ENCODE measurements at regions not wholly inside any gene's neighbourhood (a gene's known extent, or its start where the extent isn't known, plus 50 kb on each side); places are given as distances from the start of the nearest gene placed in this dataset.
"Not testable (repeated sequence)": the region's sequence is repeated elsewhere in the genome, so short reads cannot be mapped to it uniquely, and the experiment has no call there.

GRCh38 chr20:29519610-29520241 is 1737.7 kb upstream of the DEFB115 start:
- H2BK20ac ChIP-seq (ENCODE audit: low read depth, low read length, poor library complexity, severe bottlenecking); H3K36me3 Mint-ChIP-seq (ENCODE audit: insufficient read depth in 1 of 3, low read depth in 3 of 3); H3K4ac ChIP-seq (ENCODE audit: low read depth, low read length); H4K91ac ChIP-seq (ENCODE audit: insufficient read length, low read depth, low read length); H2BK5ac ChIP-seq (ENCODE audit: insufficient read length, low read length); H2AK5ac ChIP-seq (ENCODE audit: insufficient read length, low read length); H3K27ac ChIP-seq (ENCODE audit: insufficient read length, low read depth, low read length); DNase-seq; H3K9me3 ChIP-seq (ENCODE audit: control insufficient read depth, low read depth, low read length); H3K14ac ChIP-seq (ENCODE audit: insufficient read depth, low read length); H3K18ac ChIP-seq (ENCODE audit: insufficient read length, low read depth, low read length); H3K4me1 ChIP-seq (ENCODE audit: insufficient read depth, low read length); H2AFZ ChIP-seq (ENCODE audit: low read length); H3K27ac Mint-ChIP-seq; H2BK120ac ChIP-seq (ENCODE audit: low read depth, low read length, poor library complexity, severe bottlenecking); H4K8ac ChIP-seq (replicated peaks; ENCODE audit: insufficient read length, low read depth, low read length); H3K4me1 Mint-ChIP-seq; H3K27me3 ChIP-seq (ENCODE audit: insufficient read depth, low read length); H3K56ac ChIP-seq (ENCODE audit: insufficient read length, low read depth, low read length); H3K9ac ChIP-seq (ENCODE audit: extremely low read depth, insufficient read length, low read length); H3K4me2 ChIP-seq (ENCODE audit: insufficient read depth, insufficient read length, low read length); H3K4me3 Mint-ChIP-seq; H3K27me3 Mint-ChIP-seq (ENCODE audit: low read depth); H3K23ac ChIP-seq (ENCODE audit: insufficient read length, low read depth, low read length); H3T11ph ChIP-seq (ENCODE audit: low read length); H2BK12ac ChIP-seq (ENCODE audit: insufficient read length, low read depth, low read length); H3K23me2 ChIP-seq (ENCODE audit: insufficient read length, low read depth, low read length, poor library complexity, severe bottlenecking); H3K79me2 ChIP-seq (ENCODE audit: insufficient read depth, low read length); H4K20me1 ChIP-seq (ENCODE audit: control insufficient read depth, insufficient read depth, insufficient read length); H4K5ac ChIP-seq (ENCODE audit: insufficient read length, low read depth, low read length); H2BK15ac ChIP-seq (ENCODE audit: low read depth, low read length); H3K79me1 ChIP-seq (ENCODE audit: insufficient read depth, low read depth, low read length, poor library complexity, severe bottlenecking): not testable (repeated sequence)
- H3K9me3 Mint-ChIP-seq: peaks cover 50 to 68% of the 10 kb centered on the region in 2 experiments
- peak; percentile 47; the same call in 2 of the 3 replicates for TF ChIP-seq CTCF (conservative IDR thresholded peaks at IDR 0.05)
- WGBS (ENCODE audit: extremely low coverage, insufficient read length, low lambda C conversion rate): no CpG with 5 or more reads among the region's 5 CpGs

GRCh38 chr20:29533566-29534177 is 1723.8 kb upstream of the DEFB115 start:
- not testable (repeated sequence) for H3K4me3 Mint-ChIP-seq; H3K27me3 Mint-ChIP-seq (ENCODE audit: low read depth); H4K5ac ChIP-seq (ENCODE audit: insufficient read length, low read depth, low read length); H3K27ac Mint-ChIP-seq; H4K20me1 ChIP-seq (ENCODE audit: control insufficient read depth, insufficient read depth, insufficient read length); H2BK12ac ChIP-seq (ENCODE audit: insufficient read length, low read depth, low read length); H3K79me2 ChIP-seq (ENCODE audit: insufficient read depth, low read length); H2AFZ ChIP-seq (ENCODE audit: low read length); H3K14ac ChIP-seq (ENCODE audit: insufficient read depth, low read length); H3K23ac ChIP-seq (ENCODE audit: insufficient read length, low read depth, low read length); H2AK5ac ChIP-seq (ENCODE audit: insufficient read length, low read length); H3K36me3 Mint-ChIP-seq (ENCODE audit: insufficient read depth in 1 of 3, low read depth in 3 of 3); H2BK120ac ChIP-seq (ENCODE audit: low read depth, low read length, poor library complexity, severe bottlenecking); H3K79me1 ChIP-seq (ENCODE audit: insufficient read depth, low read depth, low read length, poor library complexity, severe bottlenecking); H3K27ac ChIP-seq (ENCODE audit: insufficient read length, low read depth, low read length); H4K8ac ChIP-seq (replicated peaks; ENCODE audit: insufficient read length, low read depth, low read length); H4K91ac ChIP-seq (ENCODE audit: insufficient read length, low read depth, low read length); H3K9me3 ChIP-seq (ENCODE audit: control insufficient read depth, low read depth, low read length); H3K56ac ChIP-seq (ENCODE audit: insufficient read length, low read depth, low read length); H3K4me1 ChIP-seq (ENCODE audit: insufficient read depth, low read length); H2BK15ac ChIP-seq (ENCODE audit: low read depth, low read length); H3K9ac ChIP-seq (ENCODE audit: extremely low read depth, insufficient read length, low read length); H3K4ac ChIP-seq (ENCODE audit: low read depth, low read length); H3K27me3 ChIP-seq (ENCODE audit: insufficient read depth, low read length); H3K18ac ChIP-seq (ENCODE audit: insufficient read length, low read depth, low read length); H3T11ph ChIP-seq (ENCODE audit: low read length); H3K23me2 ChIP-seq (ENCODE audit: insufficient read length, low read depth, low read length, poor library complexity, severe bottlenecking); H3K4me1 Mint-ChIP-seq; DNase-seq; H3K4me2 ChIP-seq (ENCODE audit: insufficient read depth, insufficient read length, low read length); H2BK5ac ChIP-seq (ENCODE audit: insufficient read length, low read length); H2BK20ac ChIP-seq (ENCODE audit: low read depth, low read length, poor library complexity, severe bottlenecking)
- WGBS (ENCODE audit: extremely low coverage, insufficient read length, low lambda C conversion rate): no CpG with 5 or more reads among the region's 4 CpGs
- peaks cover 22 to 32% of the 10 kb centered on the region in 2 experiments for H3K9me3 Mint-ChIP-seq

Data from H9 (cell line).